PC-3 (cell line): ENCODE measurements at regions not wholly inside any gene's neighbourhood (a gene's known extent, or its start where the extent isn't known, plus 50 kb on each side); places are given as distances from the start of the nearest gene placed in this dataset.

Source experiments
- ATAC-seq: fragments of 200-7000 bp; cut with Tn5 transposase; 2 replicates; pipeline ENCODE4 v1.9.1; 2020; ENCODE audit warnings: mild to moderate bottlenecking, moderate library complexity
- BruUV-seq: library from RNA; stranded (reverse); fragments of 400-500 nt; replicated peaks from 2 replicates; lab custom pipeline; 2021; lab: Mats Ljungman, UMichigan
- CTCF ChIA-PET: fragments of 300-600 bp; sonication (Branson Sonifier 250); formaldehyde crosslinking; loops from one replicate; lab custom pipeline; 2022; ENCODE audit warnings: antibody characterized with exemption; lab: Charles Lee
- POLR2A ChIA-PET: fragments of 300-600 bp; sonication (Branson Sonifier 250); formaldehyde crosslinking; loops from one replicate; lab custom pipeline; 2022; ENCODE audit warnings: antibody characterized with exemption; ENCODE audit not compliant: unreplicated experiment; lab: Charles Lee
- DNase-seq: peaks from one replicate; pipeline ENCODE4 v3.0.0-alpha.2; 2015
- H2AFZ ChIP-seq: fragments of 300-600 bp; sonication (generic); 2 replicates; pipeline ENCODE4 v1.6.0; 2016; ENCODE audit warnings: antibody characterized with exemption, low read length
- H3F3A ChIP-seq: fragments of 300-600 bp; sonication (generic); one replicate; pipeline ENCODE4 v1.6.0; 2017; ENCODE audit warnings: antibody characterized with exemption, low read length, control low read depth, mild to moderate bottlenecking; ENCODE audit not compliant: unreplicated experiment
- H3K27ac ChIP-seq: fragments of 300-600 bp; sonication (generic); 2 replicates; pipeline ENCODE4 v1.5.1; 2016; ENCODE audit warnings: mild to moderate bottlenecking, low read length
- H3K27me3 ChIP-seq: fragments of 300-600 bp; sonication (generic); 2 replicates; pipeline ENCODE4 v1.6.1; 2016; ENCODE audit warnings: low read length, mixed read lengths
- H3K36me3 ChIP-seq: fragments of 300-600 bp; sonication (generic); 2 replicates; pipeline ENCODE4 v1.6.1; 2016; ENCODE audit warnings: low read depth, mixed run types, low read length, mixed read lengths
- H3K4me1 ChIP-seq: fragments of 300-600 bp; sonication (generic); 2 replicates; pipeline ENCODE4 v1.5.1; 2016; ENCODE audit warnings: low read length; ENCODE audit not compliant: insufficient read depth
- H3K4me2 ChIP-seq: fragments of 300-600 bp; sonication (generic); 2 replicates; pipeline ENCODE4 v1.6.0; 2016; ENCODE audit warnings: low read length
- H3K4me3 ChIP-seq: fragments of 300-600 bp; sonication (generic); 2 replicates; pipeline ENCODE4 v1.5.1; 2016; ENCODE audit warnings: mild to moderate bottlenecking, low read length, mixed read lengths
- H3K79me2 ChIP-seq: fragments of 300-600 bp; sonication (generic); 2 replicates; pipeline ENCODE4 v1.6.1; 2017; ENCODE audit warnings: low read length, mixed read lengths
- H3K9ac ChIP-seq: fragments of 300-600 bp; sonication (generic); 2 replicates; pipeline ENCODE4 v1.6.0; 2016; ENCODE audit warnings: mild to moderate bottlenecking, low read length
- H3K9me2 ChIP-seq: fragments of 300-600 bp; sonication (generic); replicated peaks from 2 replicates; pipeline ENCODE4 v1.6.1; 2016; ENCODE audit warnings: mixed run types, low read length, mixed read lengths
- H3K9me3 ChIP-seq: fragments of 300-600 bp; sonication (generic); 2 replicates; pipeline ENCODE4 v1.6.1; 2016; ENCODE audit warnings: low read length, mixed read lengths
- H4K20me1 ChIP-seq: fragments of 300-600 bp; sonication (generic); 2 replicates; pipeline ENCODE4 v1.6.1; 2016; ENCODE audit warnings: low read length, mixed read lengths
- EZH2 ChIP-seq: fragments of 300-600 bp; sonication (generic); IDR thresholded peaks from one replicate; pipeline ENCODE4 v1.6.1; 2017; ENCODE audit warnings: antibody characterized with exemption, mild to moderate bottlenecking, low read length; ENCODE audit not compliant: unreplicated experiment
- EZH2phosphoT487 ChIP-seq: fragments of 300-600 bp; sonication (generic); IDR thresholded peaks from 2 replicates; pipeline ENCODE4 v1.6.1; 2018; ENCODE audit warnings: mild to moderate bottlenecking, antibody characterized with exemption, low read length, borderline replicate concordance
- intact Hi-C: fragments of 100-400 bp; cut with micrococcal nuclease; formaldehyde crosslinking; loops from 2 replicates; pipeline ENCODE4 v1.9.0; 2023
- TF ChIP-seq, protein P1 (sequence below): fragments of 300-600 bp; sonication (generic); conservative IDR thresholded peaks from 2 replicates; pipeline ENCODE4 v1.5.1; 2017; ENCODE audit warnings: antibody characterized with exemption, low read depth, mild to moderate bottlenecking, low read length

DNA sequence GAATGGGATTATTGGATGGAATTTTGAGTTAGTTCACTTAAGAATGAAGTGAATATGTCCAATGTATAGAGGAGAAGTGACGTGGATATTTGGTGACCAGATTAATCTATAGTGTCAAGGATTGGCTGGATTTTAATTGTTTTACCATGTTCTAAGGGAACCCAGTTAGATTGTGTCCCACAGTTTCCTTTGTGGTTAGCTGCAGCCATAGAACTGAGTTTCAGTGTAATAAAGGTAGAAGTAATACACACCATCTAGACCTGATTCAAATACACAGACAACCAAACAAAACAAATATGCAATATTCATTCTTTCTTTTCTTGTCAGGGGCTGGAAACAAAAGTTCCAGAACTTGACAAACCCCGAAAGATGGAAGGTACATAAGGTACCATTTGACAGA is 88.0 kb upstream of the RGS18 start:
- no TSS peak for BruUV-seq
- CTCF ChIA-PET, result no interaction called here
- POLR2A ChIA-PET, result no interaction called here
- Histone ChIP-seq H4K20me1 (no peaks in the 10 kb centered on the region), H3K9me3 (no peaks in the 10 kb centered on the region), H3K79me2 (no peaks in the 10 kb centered on the region), H3F3A (no peaks in the 10 kb centered on the region), H3K4me2 (no peak overlapping the region), H3K9me2 (no peaks in the 10 kb centered on the region), H3K4me1 (no peaks in the 10 kb centered on the region), H3K4me3 (no peak overlapping the region), H3K27me3 (no peaks in the 10 kb centered on the region), H2AFZ (no peak overlapping the region), H3K27ac (no peak overlapping the region), H3K36me3 (no peaks in the 10 kb centered on the region), H3K9ac (no peak overlapping the region)
- intact Hi-C loops, result no loop called here
- ATAC-seq (no peak), DNase-seq (no peak)
- no peak for TF ChIP-seq EZH2
- TF ChIP-seq EZH2phosphoT487, result no peak
- TF ChIP-seq, protein P1, sequence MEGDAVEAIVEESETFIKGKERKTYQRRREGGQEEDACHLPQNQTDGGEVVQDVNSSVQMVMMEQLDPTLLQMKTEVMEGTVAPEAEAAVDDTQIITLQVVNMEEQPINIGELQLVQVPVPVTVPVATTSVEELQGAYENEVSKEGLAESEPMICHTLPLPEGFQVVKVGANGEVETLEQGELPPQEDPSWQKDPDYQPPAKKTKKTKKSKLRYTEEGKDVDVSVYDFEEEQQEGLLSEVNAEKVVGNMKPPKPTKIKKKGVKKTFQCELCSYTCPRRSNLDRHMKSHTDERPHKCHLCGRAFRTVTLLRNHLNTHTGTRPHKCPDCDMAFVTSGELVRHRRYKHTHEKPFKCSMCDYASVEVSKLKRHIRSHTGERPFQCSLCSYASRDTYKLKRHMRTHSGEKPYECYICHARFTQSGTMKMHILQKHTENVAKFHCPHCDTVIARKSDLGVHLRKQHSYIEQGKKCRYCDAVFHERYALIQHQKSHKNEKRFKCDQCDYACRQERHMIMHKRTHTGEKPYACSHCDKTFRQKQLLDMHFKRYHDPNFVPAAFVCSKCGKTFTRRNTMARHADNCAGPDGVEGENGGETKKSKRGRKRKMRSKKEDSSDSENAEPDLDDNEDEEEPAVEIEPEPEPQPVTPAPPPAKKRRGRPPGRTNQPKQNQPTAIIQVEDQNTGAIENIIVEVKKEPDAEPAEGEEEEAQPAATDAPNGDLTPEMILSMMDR, result no peak

DNA sequence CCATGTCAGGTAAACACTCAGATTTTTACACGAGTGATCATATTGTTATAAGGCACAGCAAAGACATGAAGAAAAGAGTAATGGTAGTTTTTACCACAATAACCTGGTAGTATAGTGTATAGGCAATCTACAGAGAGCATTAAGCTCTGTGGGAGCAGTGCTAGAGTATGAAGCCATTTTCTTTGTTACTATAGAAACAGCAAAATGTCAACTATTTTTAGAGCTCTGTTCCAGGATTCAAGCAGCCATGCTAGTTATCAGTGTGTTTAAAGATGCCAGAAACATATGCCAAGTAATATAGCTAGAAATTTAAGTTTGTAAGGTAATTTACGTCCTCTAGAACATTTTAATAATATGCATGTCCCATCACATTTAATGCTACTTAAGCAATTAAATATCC is 77.6 kb upstream of the RGS18 start:
- DNase-seq, result no peak
- ChIA-PET POLR2A (no interaction called here), CTCF (no interaction called here)
- no peak overlapping the region for H3K4me2 ChIP-seq
- no peak overlapping the region for H3K9ac ChIP-seq
- ATAC-seq, result no peak
- no peaks in the 10 kb centered on the region for H3K9me3 ChIP-seq
- no peaks in the 10 kb centered on the region for H3F3A ChIP-seq
- H3K36me3 ChIP-seq, result no peaks in the 10 kb centered on the region
- no peaks in the 10 kb centered on the region for H3K9me2 ChIP-seq
- no peaks in the 10 kb centered on the region for H4K20me1 ChIP-seq
- no peak overlapping the region for H3K4me3 ChIP-seq
- BruUV-seq, result no TSS peak
- no peak overlapping the region for H3K27ac ChIP-seq
- H2AFZ ChIP-seq, result no peak overlapping the region
- TF ChIP-seq EZH2phosphoT487 (no peak), EZH2 (no peak)
- TF ChIP-seq, protein P1, result no peak
- intact Hi-C loops, result no loop called here
- H3K4me1 ChIP-seq, result no peaks in the 10 kb centered on the region
- H3K79me2 ChIP-seq, result no peaks in the 10 kb centered on the region
- no peaks in the 10 kb centered on the region for H3K27me3 ChIP-seq

DNA sequence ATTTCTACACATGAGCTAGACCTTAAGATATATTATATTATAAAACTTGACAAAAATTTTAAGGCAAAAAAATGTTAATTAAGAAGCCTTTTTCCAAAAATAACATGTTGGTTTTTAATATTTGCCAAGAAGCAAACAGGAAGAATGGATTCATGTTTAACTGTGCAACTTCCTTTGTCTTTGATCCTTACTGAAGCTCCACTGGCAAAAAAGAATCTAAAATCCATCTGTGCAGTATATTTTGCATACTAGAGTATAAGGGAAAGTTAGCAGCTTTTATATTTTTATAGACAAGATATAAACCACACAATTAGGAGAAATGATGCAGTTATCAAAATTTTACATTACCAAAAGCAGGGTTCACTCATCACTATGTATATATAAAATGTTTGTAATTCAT is 76.9 kb upstream of the RGS18 start:
- Histone ChIP-seq H3K4me2 (no peak overlapping the region), H3K4me1 (no peaks in the 10 kb centered on the region), H3K27me3 (no peaks in the 10 kb centered on the region), H3K27ac (no peak overlapping the region), H3K4me3 (no peak overlapping the region), H3K79me2 (no peaks in the 10 kb centered on the region), H3K9me2 (no peaks in the 10 kb centered on the region), H4K20me1 (no peaks in the 10 kb centered on the region), H3K36me3 (no peaks in the 10 kb centered on the region), H3K9me3 (no peaks in the 10 kb centered on the region), H3F3A (no peaks in the 10 kb centered on the region), H3K9ac (no peak overlapping the region), H2AFZ (no peak overlapping the region)
- ChIA-PET CTCF (no interaction called here), POLR2A (no interaction called here)
- intact Hi-C loops, result no loop called here
- ATAC-seq (no peak), DNase-seq (no peak)
- TF ChIP-seq, protein P1, result no peak
- no peak for TF ChIP-seq EZH2
- no peak for TF ChIP-seq EZH2phosphoT487
- no TSS peak for BruUV-seq
